GM12892 (cell line): ENCODE measurements at regions not wholly inside any gene's neighbourhood (a gene's known extent, or its start where the extent isn't known, plus 50 kb on each side); places are given as distances from the start of the nearest gene placed in this dataset.

Experiments
- POLR2A ChIP-seq: IDR thresholded peaks from 2 replicates; pipeline ENCODE4 v1.6.1; 2011; ENCODE audit warnings: low read depth, low read length, control low read depth
- TAF1 ChIP-seq: IDR thresholded peaks from 2 replicates; pipeline ENCODE4 v1.6.1; 2011; ENCODE audit warnings: low read depth, mild to moderate bottlenecking, control low read depth, low read length, borderline replicate concordance

DNA sequence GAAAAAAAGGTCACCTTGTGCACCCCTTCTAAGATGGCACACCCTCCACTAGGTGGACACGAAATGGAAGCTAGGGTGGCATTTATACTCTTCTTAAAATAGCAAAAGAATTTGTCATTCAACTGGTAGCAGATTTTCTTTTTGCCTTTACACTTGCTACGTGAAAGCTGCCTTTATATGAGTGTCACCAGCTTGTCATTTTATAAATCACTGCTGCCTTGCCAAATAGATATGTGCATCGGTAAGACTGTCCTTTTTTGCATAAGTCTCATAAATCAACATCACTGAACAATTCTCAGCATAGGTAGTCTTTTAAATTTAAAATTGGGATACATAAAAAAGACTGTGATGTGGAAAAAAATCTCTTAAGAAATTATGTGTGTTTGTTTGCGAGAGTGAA lies 764.1 kb downstream of the TDRD15 start:
- TF ChIP-seq POLR2A = no peak
- TF ChIP-seq TAF1 = no peak
